ENCODE measurements at regions not wholly inside any gene's neighbourhood (a gene's known extent, or its start where the extent isn't known, plus 50 kb on each side); places are given as distances from the start of the nearest gene placed in this dataset.

- TF ChIP-seq, protein P1, sequence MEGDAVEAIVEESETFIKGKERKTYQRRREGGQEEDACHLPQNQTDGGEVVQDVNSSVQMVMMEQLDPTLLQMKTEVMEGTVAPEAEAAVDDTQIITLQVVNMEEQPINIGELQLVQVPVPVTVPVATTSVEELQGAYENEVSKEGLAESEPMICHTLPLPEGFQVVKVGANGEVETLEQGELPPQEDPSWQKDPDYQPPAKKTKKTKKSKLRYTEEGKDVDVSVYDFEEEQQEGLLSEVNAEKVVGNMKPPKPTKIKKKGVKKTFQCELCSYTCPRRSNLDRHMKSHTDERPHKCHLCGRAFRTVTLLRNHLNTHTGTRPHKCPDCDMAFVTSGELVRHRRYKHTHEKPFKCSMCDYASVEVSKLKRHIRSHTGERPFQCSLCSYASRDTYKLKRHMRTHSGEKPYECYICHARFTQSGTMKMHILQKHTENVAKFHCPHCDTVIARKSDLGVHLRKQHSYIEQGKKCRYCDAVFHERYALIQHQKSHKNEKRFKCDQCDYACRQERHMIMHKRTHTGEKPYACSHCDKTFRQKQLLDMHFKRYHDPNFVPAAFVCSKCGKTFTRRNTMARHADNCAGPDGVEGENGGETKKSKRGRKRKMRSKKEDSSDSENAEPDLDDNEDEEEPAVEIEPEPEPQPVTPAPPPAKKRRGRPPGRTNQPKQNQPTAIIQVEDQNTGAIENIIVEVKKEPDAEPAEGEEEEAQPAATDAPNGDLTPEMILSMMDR (IDR thresholded peaks at IDR 0.05; ENCODE audit: low read depth, low read length), result no peak
- TF ChIP-seq, protein P2, sequence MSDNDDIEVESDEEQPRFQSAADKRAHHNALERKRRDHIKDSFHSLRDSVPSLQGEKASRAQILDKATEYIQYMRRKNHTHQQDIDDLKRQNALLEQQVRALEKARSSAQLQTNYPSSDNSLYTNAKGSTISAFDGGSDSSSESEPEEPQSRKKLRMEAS (IDR thresholded peaks at IDR 0.05; ENCODE audit: low read depth, low read length), result no peak
Observed at GRCh38 chr13:76091076-76091475, 454.9 kb downstream of the LMO7 start.
